Endodermal cell (in vitro differentiated cells): ENCODE measurements at regions not wholly inside any gene's neighbourhood (a gene's known extent, or its start where the extent isn't known, plus 50 kb on each side); places are given as distances from the start of the nearest gene placed in this dataset.

Source experiments
- DNase-seq: peaks from one replicate; pipeline ENCODE4 v3.0.0-alpha.2; 2017
- H3K27ac ChIP-seq: 2 replicates; pipeline ENCODE4 v1.5.1; 2013; ENCODE audit warnings: mild to moderate bottlenecking, low read depth, low read length, moderate library complexity
- H3K27me3 ChIP-seq: 2 replicates; pipeline ENCODE4 v1.6.1; 2013; ENCODE audit warnings: mild to moderate bottlenecking, low read length, moderate library complexity; ENCODE audit not compliant: insufficient read depth, control insufficient read depth, poor library complexity, severe bottlenecking
- H3K36me3 ChIP-seq: 2 replicates; pipeline ENCODE4 v1.7.0; 2013; ENCODE audit warnings: mild to moderate bottlenecking, low read length, moderate library complexity; ENCODE audit not compliant: control insufficient read depth, insufficient read depth
- H3K4me1 ChIP-seq: one replicate; pipeline ENCODE4 v1.7.0; 2013; ENCODE audit warnings: low read length; ENCODE audit not compliant: control insufficient read depth, insufficient read depth
- H3K4me3 ChIP-seq: 2 replicates; pipeline ENCODE4 v1.5.1; 2013; ENCODE audit warnings: mild to moderate bottlenecking, low read length, moderate library complexity
- H3K9ac ChIP-seq: 2 replicates; pipeline ENCODE4 v1.6.1; 2013; ENCODE audit warnings: mild to moderate bottlenecking, low read length, moderate library complexity; ENCODE audit not compliant: poor library complexity, severe bottlenecking; ENCODE audit errors: extremely low read depth
- H3K9me3 ChIP-seq: 2 replicates; pipeline ENCODE4 v1.6.1; 2013; ENCODE audit warnings: mild to moderate bottlenecking, low read length, moderate library complexity; ENCODE audit not compliant: control insufficient read depth
- H3K27ac Mint-ChIP-seq: 2 replicates; pipeline ENCODE4 v1.8.0; 2020; ENCODE audit warnings: mixed read lengths
- H3K27me3 Mint-ChIP-seq: 2 replicates; pipeline ENCODE4 v1.8.0; 2021; ENCODE audit warnings: mild to moderate bottlenecking, mixed read lengths; ENCODE audit not compliant: insufficient read depth
- H3K36me3 Mint-ChIP-seq: 2 replicates; pipeline ENCODE4 v1.8.0; 2020; ENCODE audit warnings: low read depth, mixed read lengths
- H3K4me1 Mint-ChIP-seq: 2 replicates; pipeline ENCODE4 v1.8.0; 2020; ENCODE audit warnings: mixed read lengths
- H3K4me3 Mint-ChIP-seq: 2 replicates; pipeline ENCODE4 v1.8.0; 2020; ENCODE audit warnings: mild to moderate bottlenecking, moderate library complexity, mixed read lengths
- H3K9me3 Mint-ChIP-seq: 2 replicates; pipeline ENCODE4 v1.8.0; 2020; ENCODE audit warnings: mild to moderate bottlenecking, mixed read lengths
- CTCF ChIP-seq: fragments of 200-600 bp; sonication (generic); conservative IDR thresholded peaks from 2 replicates; pipeline ENCODE4 v1.5.0; 2021; ENCODE audit warnings: antibody characterized with exemption, mild to moderate bottlenecking
- WGBS, 2 experiments: methylation state at CpG; one replicate each; pipeline versions ENCODE4 v1.1.5 to v1.1.7; 2013; ENCODE audit warnings: missing lambda C conversion rate in 2 of 2, mixed read lengths in 1 of 2; ENCODE audit not compliant: insufficient coverage in 1 of 2, insufficient read length in 1 of 2; 5-methylcytosine and 5-hydroxymethylcytosine counted together

- no peaks in the 10 kb centered on the region for H3K36me3 ChIP-seq
- H3K9me3 Mint-ChIP-seq = no peaks in the 10 kb centered on the region
- DNase-seq = no peak
- H3K27ac ChIP-seq = no peak overlapping the region
- no peaks in the 10 kb centered on the region for H3K9me3 ChIP-seq
- H3K27me3 ChIP-seq = no peaks in the 10 kb centered on the region
- no peaks in the 10 kb centered on the region for H3K36me3 Mint-ChIP-seq
- no peak overlapping the region for H3K4me3 Mint-ChIP-seq
- no peak overlapping the region for H3K27ac Mint-ChIP-seq
- 77 to 100% methylated on average over 1 of the region's 1 CpG for WGBS, 2 experiments
- H3K9ac ChIP-seq = no peak overlapping the region
- TF ChIP-seq CTCF = no peak
- H3K4me1 ChIP-seq = no peaks in the 10 kb centered on the region
- no peaks in the 10 kb centered on the region for H3K27me3 Mint-ChIP-seq
- H3K4me1 Mint-ChIP-seq = no peaks in the 10 kb centered on the region
- H3K4me3 ChIP-seq = no peak overlapping the region
These were observed 763.9 kb upstream of the MGAT4C start for GRCh38 chr12:87020071-87020470.

GRCh38 chr12:87015352-87015751, 759.2 kb upstream of the MGAT4C start:
- H3K9ac ChIP-seq = no peak overlapping the region
- DNase-seq = no peak
- Mint-ChIP-seq H3K36me3 (no peaks in the 10 kb centered on the region), H3K9me3 (no peaks in the 10 kb centered on the region), H3K4me1 (no peaks in the 10 kb centered on the region), H3K27ac (no peak overlapping the region), H3K27me3 (no peaks in the 10 kb centered on the region), H3K4me3 (no peak overlapping the region)
- 100% methylated on average over 1 to 2 of the region's 3 CpGs for WGBS, 2 experiments
- no peaks in the 10 kb centered on the region for H3K4me1 ChIP-seq
- no peaks in the 10 kb centered on the region for H3K9me3 ChIP-seq
- H3K27ac ChIP-seq = no peak overlapping the region
- no peak for TF ChIP-seq CTCF
- H3K4me3 ChIP-seq = no peak overlapping the region
- no peaks in the 10 kb centered on the region for H3K27me3 ChIP-seq
- no peaks in the 10 kb centered on the region for H3K36me3 ChIP-seq

- peaks cover 14% of the 10 kb centered on the region for H3K9me3 Mint-ChIP-seq
- H3K4me1 ChIP-seq = no peaks in the 10 kb centered on the region
- H3K27me3 Mint-ChIP-seq = no peaks in the 10 kb centered on the region
- H3K4me3 ChIP-seq = no peak overlapping the region
- no peak for TF ChIP-seq CTCF
- H3K4me3 Mint-ChIP-seq = no peak overlapping the region
- no peak overlapping the region for H3K27ac ChIP-seq
- H3K36me3 ChIP-seq = no peaks in the 10 kb centered on the region
- no peak for DNase-seq
- no peak overlapping the region for H3K27ac Mint-ChIP-seq
- no peak overlapping the region for H3K9ac ChIP-seq
- 82% methylated on average over 1 of the region's 1 CpG; no CpG with 5 or more reads in 1 of the 2 experiments for WGBS, 2 experiments
- H3K4me1 Mint-ChIP-seq = no peaks in the 10 kb centered on the region
- H3K9me3 ChIP-seq = no peaks in the 10 kb centered on the region
- H3K27me3 ChIP-seq = no peaks in the 10 kb centered on the region
- no peaks in the 10 kb centered on the region for H3K36me3 Mint-ChIP-seq
These were observed 752.7 kb upstream of the MGAT4C start for GRCh38 chr12:87008785-87009384.
